Memory B cell (primary cell): ENCODE measurements at regions not wholly inside any gene's neighbourhood (a gene's known extent, or its start where the extent isn't known, plus 50 kb on each side); places are given as distances from the start of the nearest gene placed in this dataset.
"Not testable (repeated sequence)": the region's sequence is repeated elsewhere in the genome, so short reads cannot be mapped to it uniquely, and the experiment has no call there.

ENCODE experiments used
- ATAC-seq: fragments of 150-1000 bp; cut with Tn5 transposase; 2 replicates; pipeline ENCODE4 v1.10.0; 2021; ENCODE audit warnings: low read depth, mild to moderate bottlenecking, moderate library complexity
- DNase-seq, 2 donors: peaks; one replicate each; pipeline ENCODE4 v3.0.0; 2022; ENCODE audit warnings: low spot score in 2 of 2
- H3K27ac Mint-ChIP-seq: one replicate; pipeline ENCODE4 v1.8.0; 2022; ENCODE audit warnings: mild to moderate bottlenecking, moderate library complexity, mixed read lengths
- H3K27me3 Mint-ChIP-seq: one replicate; pipeline ENCODE4 v1.8.0; 2022; ENCODE audit warnings: mixed read lengths
- H3K36me3 Mint-ChIP-seq: one replicate; pipeline ENCODE4 v1.8.0; 2022; ENCODE audit warnings: mild to moderate bottlenecking, mixed read lengths
- H3K4me1 Mint-ChIP-seq: one replicate; pipeline ENCODE4 v1.8.0; 2022; ENCODE audit warnings: mixed read lengths
- H3K4me3 Mint-ChIP-seq: one replicate; pipeline ENCODE4 v1.8.0; 2022; ENCODE audit warnings: mild to moderate bottlenecking, moderate library complexity, mixed read lengths
- H3K9me3 Mint-ChIP-seq: one replicate; pipeline ENCODE4 v1.8.0; 2022; ENCODE audit warnings: mixed read lengths

DNA sequence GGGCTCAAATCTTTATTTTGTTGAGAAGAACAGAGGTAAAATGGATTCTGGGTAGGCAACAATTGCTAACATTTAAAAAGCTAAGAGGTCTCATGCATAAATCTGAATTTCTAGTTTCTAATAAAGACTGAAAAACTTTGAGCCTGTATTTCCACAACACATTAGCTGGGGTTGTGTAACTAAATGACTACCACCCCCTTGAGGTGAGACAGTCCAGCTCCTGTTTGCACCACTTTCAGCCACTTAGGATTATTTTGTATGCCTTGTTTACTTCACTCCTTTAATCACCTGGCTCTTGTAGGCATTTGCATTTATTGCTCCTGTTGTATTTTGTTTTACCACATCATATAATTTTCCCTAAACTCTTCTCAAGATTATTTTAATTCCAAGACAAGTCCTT, 376.6 kb downstream of the PTH2R start:
- no peak overlapping the region for H3K4me3 Mint-ChIP-seq
- no peak overlapping the region for H3K27ac Mint-ChIP-seq
- H3K4me1 Mint-ChIP-seq = no peaks in the 10 kb centered on the region
- no peaks in the 10 kb centered on the region for H3K27me3 Mint-ChIP-seq
- no peak for ATAC-seq
- no peak for DNase-seq
- no peaks in the 10 kb centered on the region for H3K36me3 Mint-ChIP-seq
- H3K9me3 Mint-ChIP-seq = peaks cover 3% of the 10 kb centered on the region

DNA sequence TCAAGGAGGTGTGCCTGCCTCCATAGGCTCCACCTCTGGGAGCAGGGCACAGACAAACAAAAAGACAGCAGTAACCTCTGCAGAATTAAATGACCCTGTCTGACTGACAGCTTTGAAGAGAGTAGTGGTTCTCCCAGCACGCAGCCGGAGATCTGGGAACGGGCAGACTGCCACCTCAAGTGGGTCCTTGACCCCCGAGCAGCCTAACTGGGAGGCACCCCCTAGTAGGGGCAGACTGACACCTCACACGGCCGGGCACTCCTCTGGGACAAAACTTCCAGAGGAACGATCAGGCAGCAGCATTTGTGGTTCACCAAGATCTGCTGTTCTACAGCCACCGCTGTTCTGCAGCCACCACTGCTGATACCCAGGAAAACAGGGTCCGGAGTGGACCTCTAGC, 378.2 kb downstream of the PTH2R start:
- DNase-seq, H3K36me3 Mint-ChIP-seq, H3K27ac Mint-ChIP-seq, H3K4me1 Mint-ChIP-seq, H3K27me3 Mint-ChIP-seq, ATAC-seq, H3K9me3 Mint-ChIP-seq, H3K4me3 Mint-ChIP-seq: not testable (repeated sequence)

DNA sequence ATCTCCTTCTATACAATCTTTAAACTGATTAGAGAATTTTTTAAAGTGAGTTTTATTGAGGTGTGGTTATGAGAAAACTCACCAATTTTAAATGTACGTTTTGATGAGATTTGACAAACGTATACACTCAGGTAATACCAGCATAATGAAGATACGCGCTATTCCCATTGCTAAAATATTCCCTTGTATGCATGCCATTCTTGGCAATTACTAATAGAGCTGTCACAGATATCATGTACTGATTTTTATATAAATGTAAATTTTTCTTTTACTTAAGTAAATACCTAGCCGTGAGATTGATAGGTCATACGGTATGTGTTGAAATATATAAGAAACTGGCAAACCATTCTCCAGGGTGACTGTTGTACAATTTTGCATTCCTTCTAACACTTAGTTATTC, 384.7 kb downstream of the PTH2R start:
- ATAC-seq = no peak

DNA sequence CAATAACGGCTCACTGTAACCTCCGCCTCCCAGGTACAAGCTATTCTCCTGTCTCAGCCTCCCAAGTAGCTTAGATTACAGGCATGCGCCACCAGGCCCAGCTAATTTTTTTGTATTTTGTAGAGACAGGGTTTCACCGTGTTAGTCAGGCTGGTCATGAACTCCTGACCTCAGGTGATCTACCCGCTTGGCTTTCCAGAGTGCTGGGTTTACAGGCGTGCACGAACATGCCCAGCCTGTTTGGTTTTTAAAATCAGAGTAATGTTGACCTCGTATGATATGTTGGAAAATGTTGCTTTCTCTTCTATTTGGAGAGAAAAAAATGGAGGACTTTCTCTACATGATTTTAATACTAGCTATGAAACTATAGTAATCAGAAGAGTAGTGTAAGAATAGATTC, 386.2 kb downstream of the PTH2R start:
- H3K4me1 Mint-ChIP-seq = no peaks in the 10 kb centered on the region
- DNase-seq = no peak
- no peaks in the 10 kb centered on the region for H3K36me3 Mint-ChIP-seq
- no peak overlapping the region for H3K4me3 Mint-ChIP-seq
- H3K9me3 Mint-ChIP-seq = peaks cover 2% of the 10 kb centered on the region
- no peak overlapping the region for H3K27ac Mint-ChIP-seq
- ATAC-seq = no peak
- H3K27me3 Mint-ChIP-seq = no peaks in the 10 kb centered on the region

More for the DNA sequence above, 384.7 kb downstream of the PTH2R start:
- H3K36me3 Mint-ChIP-seq = no peaks in the 10 kb centered on the region
- H3K4me1 Mint-ChIP-seq = no peaks in the 10 kb centered on the region
- H3K9me3 Mint-ChIP-seq = peaks cover 5% of the 10 kb centered on the region
- no peaks in the 10 kb centered on the region for H3K27me3 Mint-ChIP-seq
- DNase-seq = no peak
- H3K27ac Mint-ChIP-seq = no peak overlapping the region
- no peak overlapping the region for H3K4me3 Mint-ChIP-seq

DNA sequence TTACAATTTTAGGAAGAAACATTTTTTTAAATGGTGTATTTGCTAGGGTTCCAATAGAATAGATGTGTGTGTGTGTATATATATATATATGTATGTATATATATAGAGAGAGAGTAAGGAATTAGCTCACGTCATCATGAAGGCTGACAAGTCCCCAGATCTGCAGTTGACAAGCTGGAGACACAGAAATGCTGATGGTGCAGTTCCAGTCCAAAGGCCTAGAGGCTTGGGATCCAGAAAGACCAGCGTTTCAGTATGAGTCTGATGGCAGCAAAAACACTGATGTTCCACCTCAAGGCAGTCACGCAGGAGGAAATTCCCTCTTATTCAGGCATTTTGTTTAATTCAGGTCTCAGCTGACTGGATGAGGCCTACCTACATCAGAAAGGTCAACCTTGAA, 386.8 kb downstream of the PTH2R start:
- H3K27me3 Mint-ChIP-seq = no peaks in the 10 kb centered on the region
- no peak overlapping the region for H3K27ac Mint-ChIP-seq
- DNase-seq (no peak), ATAC-seq (no peak)
- no peaks in the 10 kb centered on the region for H3K36me3 Mint-ChIP-seq
- peaks cover 2% of the 10 kb centered on the region for H3K9me3 Mint-ChIP-seq
- no peaks in the 10 kb centered on the region for H3K4me1 Mint-ChIP-seq
- H3K4me3 Mint-ChIP-seq = no peak overlapping the region

DNA sequence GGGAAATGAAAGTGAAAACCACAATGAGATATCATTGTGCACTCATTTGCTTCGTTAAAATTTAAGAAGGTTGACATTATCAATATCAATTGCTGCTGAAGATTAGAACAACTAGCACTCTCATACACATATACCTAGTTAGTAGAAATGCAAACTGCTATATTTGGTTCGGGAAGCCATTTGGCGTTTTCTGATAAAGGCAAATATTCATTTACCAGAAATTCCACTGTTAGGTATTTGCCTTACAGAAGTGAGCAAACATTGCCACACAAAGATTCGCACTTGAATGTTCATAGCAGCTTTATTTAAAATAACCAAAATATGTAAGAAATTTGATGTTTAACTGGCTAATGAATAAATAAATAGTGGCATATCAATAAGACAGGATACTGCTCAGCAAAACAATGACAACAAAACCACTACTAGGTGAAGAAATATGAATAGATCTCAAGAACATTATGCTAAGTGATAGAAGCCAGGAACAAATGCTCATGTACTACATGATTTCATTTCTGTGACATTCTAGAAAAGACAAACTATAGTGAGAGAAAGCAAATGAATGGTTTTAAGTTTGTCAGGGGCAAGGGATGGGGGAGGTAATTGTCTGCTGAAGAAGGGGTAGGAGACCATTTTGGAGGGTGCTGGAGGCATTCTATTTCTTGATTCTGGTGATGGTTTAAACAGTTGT, 387.8 kb downstream of the PTH2R start:
- ATAC-seq (no peak), DNase-seq (no peak)
- H3K27ac Mint-ChIP-seq = no peak overlapping the region
- no peak overlapping the region for H3K4me3 Mint-ChIP-seq
- H3K4me1 Mint-ChIP-seq = no peaks in the 10 kb centered on the region
- no peaks in the 10 kb centered on the region for H3K27me3 Mint-ChIP-seq
- no peaks in the 10 kb centered on the region for H3K36me3 Mint-ChIP-seq
- H3K9me3 Mint-ChIP-seq = peaks cover 2% of the 10 kb centered on the region

DNA sequence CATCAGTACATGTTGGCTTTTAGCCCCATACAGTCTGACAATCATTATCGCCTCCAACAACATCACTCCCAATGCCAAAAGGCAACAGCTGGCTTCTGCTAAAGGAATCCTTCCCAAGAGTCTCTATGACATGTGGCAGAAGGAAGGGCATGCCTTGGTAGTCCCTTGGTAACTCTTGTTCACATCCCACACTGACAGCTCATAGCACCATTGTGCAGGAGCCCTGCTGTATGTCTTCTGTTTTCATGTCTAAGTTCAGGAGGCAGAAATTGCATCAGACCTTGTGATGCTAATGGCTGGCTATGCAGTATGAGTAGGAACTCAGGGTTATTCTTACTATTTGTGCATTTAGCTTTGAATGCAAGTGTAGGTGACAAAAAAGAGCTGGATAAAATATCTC, 392.1 kb downstream of the PTH2R start:
- H3K4me1 Mint-ChIP-seq = no peaks in the 10 kb centered on the region
- peaks cover 1% of the 10 kb centered on the region for H3K27me3 Mint-ChIP-seq
- H3K9me3 Mint-ChIP-seq = peaks cover 8% of the 10 kb centered on the region
- H3K36me3 Mint-ChIP-seq = no peaks in the 10 kb centered on the region
- H3K4me3 Mint-ChIP-seq = no peak overlapping the region
- no peak overlapping the region for H3K27ac Mint-ChIP-seq
- ATAC-seq = no peak
- no peak for DNase-seq

DNA sequence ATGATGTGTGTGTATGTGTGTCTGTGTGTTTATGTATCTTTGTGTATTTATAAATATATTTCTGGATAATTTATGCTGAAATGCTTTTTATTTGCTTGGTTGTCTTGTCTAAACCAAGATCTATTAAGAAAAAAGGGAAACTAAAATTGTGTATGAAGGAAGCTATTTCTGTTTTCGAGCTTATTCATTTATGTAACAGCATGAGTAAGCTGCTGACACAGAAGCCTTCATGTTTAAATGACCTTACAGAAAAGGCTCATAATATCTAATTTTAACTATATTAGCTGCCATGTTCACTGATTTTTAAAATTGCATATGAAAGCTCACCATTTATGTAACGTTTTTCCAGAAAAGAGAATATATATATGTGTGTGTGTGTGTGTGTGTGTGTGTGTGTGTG, 392.8 kb downstream of the PTH2R start:
- H3K27me3 Mint-ChIP-seq = peaks cover 1% of the 10 kb centered on the region
- H3K36me3 Mint-ChIP-seq = no peaks in the 10 kb centered on the region
- no peak overlapping the region for H3K4me3 Mint-ChIP-seq
- peaks cover 8% of the 10 kb centered on the region for H3K9me3 Mint-ChIP-seq
- no peak overlapping the region for H3K27ac Mint-ChIP-seq
- no peak for ATAC-seq
- H3K4me1 Mint-ChIP-seq = no peaks in the 10 kb centered on the region
- no peak for DNase-seq

DNA sequence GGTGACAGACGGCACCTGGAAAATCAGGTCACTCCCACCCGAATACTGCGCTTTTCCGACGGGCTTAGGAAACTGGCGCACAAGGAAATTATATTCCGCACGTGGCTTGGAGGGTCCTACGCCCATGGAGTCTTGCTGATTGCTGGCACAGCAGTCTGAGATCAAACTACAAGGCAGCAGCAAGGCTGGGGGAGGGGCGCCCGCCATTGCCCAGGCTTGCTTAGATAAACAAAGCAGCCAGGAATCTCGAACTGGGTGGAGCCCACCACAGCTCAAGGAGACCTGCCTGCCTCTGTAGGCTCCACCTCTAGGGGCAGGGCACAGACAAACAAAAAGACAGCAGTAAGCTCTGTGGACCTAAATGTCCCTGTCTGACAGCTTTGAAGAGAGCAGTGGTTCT, 394.3 kb downstream of the PTH2R start:
- ATAC-seq, H3K4me1 Mint-ChIP-seq, DNase-seq, H3K27ac Mint-ChIP-seq, H3K36me3 Mint-ChIP-seq, H3K9me3 Mint-ChIP-seq, H3K27me3 Mint-ChIP-seq, H3K4me3 Mint-ChIP-seq: not testable (repeated sequence)

DNA sequence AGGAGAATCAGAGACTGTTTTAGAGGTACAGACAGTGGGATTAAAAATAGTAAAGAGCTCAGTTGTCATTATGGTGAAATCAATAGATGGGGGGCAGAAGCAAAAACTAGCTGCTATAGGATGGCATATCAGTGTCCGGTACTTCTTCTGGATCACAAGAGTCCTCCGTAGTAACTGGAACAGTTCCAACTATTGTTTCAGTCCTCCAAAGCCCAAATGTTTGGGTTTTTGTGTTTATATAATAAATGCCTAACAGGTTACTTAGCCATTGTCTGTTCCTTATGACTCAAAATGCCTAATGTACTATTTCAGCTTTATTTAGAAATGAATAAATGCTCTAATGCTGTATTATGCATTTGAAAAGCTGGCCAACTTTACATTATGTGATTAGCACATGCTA, 401.2 kb downstream of the PTH2R start:
- H3K36me3 Mint-ChIP-seq = no peaks in the 10 kb centered on the region
- H3K4me3 Mint-ChIP-seq = no peak overlapping the region
- no peak for ATAC-seq
- peaks cover 5% of the 10 kb centered on the region for H3K9me3 Mint-ChIP-seq
- DNase-seq = no peak
- H3K27me3 Mint-ChIP-seq = no peaks in the 10 kb centered on the region
- no peak overlapping the region for H3K27ac Mint-ChIP-seq
- no peaks in the 10 kb centered on the region for H3K4me1 Mint-ChIP-seq

DNA sequence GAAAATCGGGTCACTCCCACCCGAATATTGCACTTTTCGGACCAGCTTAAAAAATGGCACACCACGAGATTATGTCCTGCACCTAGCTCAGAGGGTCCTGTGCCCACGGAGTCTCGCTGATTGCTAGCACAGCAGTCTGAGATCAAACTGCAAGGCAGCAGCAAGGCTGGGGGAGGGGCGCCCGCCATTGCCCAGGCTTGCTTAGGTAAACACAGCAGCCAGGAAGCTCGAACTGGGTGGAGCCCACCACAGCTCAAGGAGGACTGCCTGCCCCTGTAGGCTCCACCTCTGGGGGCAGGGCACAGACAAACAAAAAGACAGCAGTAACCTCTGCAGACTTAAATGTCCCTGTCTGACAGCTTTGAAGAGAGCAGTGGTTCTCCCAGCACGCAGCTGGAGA, 405.3 kb downstream of the PTH2R start:
- H3K36me3 Mint-ChIP-seq, ATAC-seq, DNase-seq, H3K4me1 Mint-ChIP-seq, H3K9me3 Mint-ChIP-seq, H3K27ac Mint-ChIP-seq, H3K27me3 Mint-ChIP-seq, H3K4me3 Mint-ChIP-seq: not testable (repeated sequence)

DNA sequence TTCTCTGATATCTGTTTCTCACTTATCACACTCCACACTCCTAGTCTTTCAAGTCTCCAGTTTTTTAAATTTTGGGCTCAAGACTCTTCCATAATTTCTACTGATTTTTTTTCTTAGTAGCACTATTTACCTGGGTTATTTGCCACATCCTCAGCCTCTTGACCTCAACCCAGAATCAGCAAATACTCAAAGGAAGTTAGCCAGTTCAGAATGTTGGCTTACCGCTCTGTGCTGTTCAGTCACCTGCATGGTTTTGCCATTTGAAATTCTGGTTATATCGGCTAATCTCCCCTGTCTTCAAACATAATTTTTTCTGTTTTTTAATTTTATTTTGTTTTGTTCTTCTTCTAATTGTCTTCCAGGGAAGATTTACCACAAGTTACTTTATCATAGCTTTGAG, 412.6 kb downstream of the PTH2R start:
- Mint-ChIP-seq H3K4me1 (no peaks in the 10 kb centered on the region), H3K9me3 (no peaks in the 10 kb centered on the region), H3K27ac (no peak overlapping the region), H3K36me3 (no peaks in the 10 kb centered on the region), H3K4me3 (no peak overlapping the region), H3K27me3 (no peaks in the 10 kb centered on the region)
- no peak for ATAC-seq
- no peak for DNase-seq

DNA sequence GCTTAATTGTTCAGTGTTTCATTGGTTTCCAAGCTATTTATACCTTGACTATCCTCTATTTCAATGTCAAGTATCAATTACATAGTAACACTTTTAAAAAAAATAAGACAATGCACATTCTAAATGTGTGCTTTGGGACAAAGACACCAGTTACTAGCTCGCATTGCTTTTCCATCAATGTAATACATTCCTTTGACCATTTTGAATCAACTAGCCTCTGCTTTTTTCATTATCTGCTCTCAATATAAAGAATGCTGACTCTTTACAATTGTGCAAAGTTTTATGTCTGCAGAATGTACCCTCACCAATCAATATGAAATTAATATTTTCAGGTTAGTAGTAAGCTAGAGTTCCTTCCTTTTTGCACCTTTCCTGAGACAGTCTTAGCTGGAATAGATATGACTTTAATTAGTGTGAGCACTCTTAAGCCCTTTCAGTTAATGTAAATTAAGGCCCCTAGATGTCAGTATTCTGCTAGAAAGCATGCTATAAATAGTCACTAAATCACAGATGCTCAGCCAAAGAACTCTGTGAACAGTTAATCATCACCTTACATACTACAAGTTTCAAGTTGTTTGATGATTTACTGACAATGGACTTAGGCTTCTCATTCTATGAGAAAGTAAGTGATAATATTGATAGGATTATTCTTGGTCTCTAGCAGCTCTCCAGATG, 413.6 kb downstream of the PTH2R start:
- no peak for DNase-seq
- Mint-ChIP-seq H3K27me3 (no peaks in the 10 kb centered on the region), H3K4me3 (no peak overlapping the region), H3K36me3 (no peaks in the 10 kb centered on the region), H3K27ac (no peak overlapping the region), H3K9me3 (no peaks in the 10 kb centered on the region), H3K4me1 (no peaks in the 10 kb centered on the region)
- ATAC-seq = no peak

DNA sequence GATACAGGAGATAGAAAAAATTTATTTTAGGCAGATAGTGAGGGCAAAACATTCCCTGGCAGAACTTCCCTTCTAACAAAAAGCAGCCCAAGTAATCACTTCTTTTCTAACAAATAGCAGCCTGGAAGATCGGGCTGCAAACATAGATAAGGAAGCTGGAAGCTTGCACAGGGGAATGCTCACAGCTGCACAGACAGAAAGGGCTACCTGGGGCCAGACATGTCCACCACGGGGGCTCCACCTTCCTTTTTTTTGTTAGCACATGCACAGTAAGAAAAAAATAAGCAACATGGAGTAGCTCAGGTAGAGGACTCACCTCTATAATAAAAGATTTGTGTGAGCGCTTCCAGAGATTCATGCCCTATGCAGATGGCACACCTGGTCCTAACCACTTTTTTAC, 420.5 kb downstream of the PTH2R start:
- H3K4me1 Mint-ChIP-seq = no peaks in the 10 kb centered on the region
- no peak overlapping the region for H3K4me3 Mint-ChIP-seq
- no peaks in the 10 kb centered on the region for H3K36me3 Mint-ChIP-seq
- H3K27me3 Mint-ChIP-seq = no peaks in the 10 kb centered on the region
- DNase-seq (no peak), ATAC-seq (no peak)
- H3K27ac Mint-ChIP-seq = no peak overlapping the region
- H3K9me3 Mint-ChIP-seq = peaks cover 9% of the 10 kb centered on the region

DNA sequence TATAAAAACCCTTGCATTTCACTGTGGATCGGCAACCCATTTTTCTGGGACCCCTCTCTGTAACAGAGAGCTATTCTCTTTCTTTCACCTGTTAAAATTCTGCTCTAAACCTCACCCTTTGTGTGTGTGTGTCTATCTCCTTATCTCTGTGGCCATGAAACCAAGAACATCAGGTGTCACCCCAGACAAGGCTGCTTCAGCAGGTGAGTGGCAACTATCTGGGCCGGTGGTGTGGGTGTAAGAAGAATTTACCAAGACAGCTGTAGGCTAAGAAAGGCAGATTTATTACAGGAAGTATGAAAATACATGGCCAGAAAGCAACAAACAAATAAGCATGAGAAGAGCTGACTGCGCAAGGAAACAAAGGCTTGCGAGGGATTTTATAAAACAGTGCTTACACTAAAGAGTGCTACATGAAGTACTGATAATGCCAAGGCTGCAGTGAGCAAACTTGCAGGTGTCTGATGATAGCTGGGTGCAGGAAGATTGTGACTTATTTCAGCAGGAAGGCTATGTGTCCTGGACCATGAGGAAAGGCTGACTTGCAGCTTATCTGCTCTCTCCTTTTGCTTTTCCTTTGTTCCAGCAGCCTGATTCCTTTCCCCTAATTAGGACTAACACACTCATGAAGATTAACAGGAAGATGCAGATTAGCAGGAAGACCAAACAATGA, 421.1 kb downstream of the PTH2R start:
- ATAC-seq (no peak), DNase-seq (no peak)
- Mint-ChIP-seq H3K27me3 (no peaks in the 10 kb centered on the region), H3K9me3 (peaks cover 9% of the 10 kb centered on the region), H3K4me1 (no peaks in the 10 kb centered on the region), H3K27ac (no peak overlapping the region), H3K36me3 (no peaks in the 10 kb centered on the region), H3K4me3 (no peak overlapping the region)
